T-helper 2 cell (primary cell): ENCODE measurements at regions not wholly inside any gene's neighbourhood (a gene's known extent, or its start where the extent isn't known, plus 50 kb on each side); places are given as distances from the start of the nearest gene placed in this dataset.
"Not testable (repeated sequence)": the region's sequence is repeated elsewhere in the genome, so short reads cannot be mapped to it uniquely, and the experiment has no call there.

Experiments
- DNase-seq, 5 experiments: peaks; one replicate each; pipeline versions ENCODE4 v3.0.0 to v3.0.0-alpha.2; 2012 to 2022

DNA sequence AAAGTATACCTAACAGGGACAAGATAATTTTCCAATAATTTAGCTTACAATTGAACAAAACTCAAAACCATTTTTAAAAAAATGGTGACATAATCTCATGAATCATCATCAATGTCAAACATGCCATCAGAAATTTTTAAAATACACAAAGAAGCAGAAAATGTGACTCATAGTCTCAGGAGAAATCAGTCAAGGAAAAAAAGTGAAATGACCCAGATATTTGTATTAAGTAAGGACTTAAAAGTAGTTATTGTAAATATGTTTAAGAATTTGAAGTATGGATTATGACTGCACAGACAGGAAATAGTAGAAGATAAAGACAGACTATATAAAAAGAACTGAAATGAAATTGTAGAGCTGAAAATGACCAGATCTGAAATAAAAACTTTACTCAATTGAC lies 473.9 kb upstream of the SYT4 start:
- DNase-seq = no peak

GRCh38 chr18:43751835-43752234 lies 474.5 kb upstream of the SYT4 start:
- no peak for DNase-seq

GRCh38 chr18:43757273-43757672 lies 480.0 kb upstream of the SYT4 start:
- no peak for DNase-seq

DNA sequence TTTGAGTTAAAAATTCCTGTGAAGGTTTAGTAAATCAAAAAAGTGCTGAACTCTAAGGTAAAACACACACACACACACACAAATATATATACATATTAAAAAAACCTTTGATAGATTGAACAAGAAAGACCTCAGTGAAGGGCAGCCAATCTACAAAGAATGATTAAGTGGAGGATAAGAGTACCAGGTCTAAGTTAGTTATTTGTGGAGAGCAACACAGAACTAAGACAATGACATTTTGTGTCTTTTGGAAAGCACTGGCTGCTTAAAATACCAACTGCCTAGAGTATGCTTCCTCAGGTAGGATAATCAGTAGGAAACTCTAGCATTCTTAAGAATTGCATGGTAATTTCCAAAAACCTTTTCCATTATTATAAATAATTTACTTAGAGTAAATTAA lies 481.4 kb upstream of the SYT4 start:
- DNase-seq = no peak

DNA sequence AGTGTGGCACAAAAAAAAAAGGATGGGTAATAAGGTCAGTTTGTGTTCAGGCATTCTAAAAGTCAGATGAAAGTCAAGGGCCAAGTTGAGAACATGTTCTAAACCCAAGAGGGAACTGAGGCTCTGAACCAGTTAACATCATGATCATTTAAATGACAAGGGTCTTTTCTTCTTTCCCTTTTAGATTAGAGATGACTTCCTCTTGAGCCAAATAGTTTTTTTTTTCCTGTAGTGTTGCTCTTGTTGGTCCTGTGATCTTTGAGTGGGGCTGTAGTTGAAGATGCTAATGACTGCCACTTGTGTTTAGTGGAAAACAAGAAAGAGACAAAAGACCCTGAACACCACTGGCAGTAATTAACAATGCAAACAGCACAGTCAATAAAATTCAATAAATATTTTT lies 482.7 kb upstream of the SYT4 start:
- DNase-seq = no peak

DNA sequence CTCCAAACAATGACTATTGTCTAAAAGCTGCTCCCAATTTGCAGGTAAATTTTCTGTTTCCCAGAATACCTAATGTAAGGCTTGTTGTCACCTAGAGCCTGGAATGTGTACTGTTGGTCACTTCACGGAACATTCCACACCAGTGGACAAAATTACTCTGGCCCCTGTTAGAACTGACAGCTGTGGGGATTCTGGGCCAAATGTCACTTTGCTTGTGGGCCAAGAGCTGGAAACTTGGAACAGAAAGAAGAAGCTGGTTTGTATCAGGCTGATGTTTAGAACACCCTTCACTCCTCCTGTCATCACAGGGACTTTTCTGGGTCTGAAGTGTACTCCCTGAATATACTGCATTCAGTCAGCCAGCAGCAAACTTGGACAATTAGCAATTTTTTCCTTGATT lies 495.6 kb upstream of the SYT4 start:
- DNase-seq = no peak

- DNase-seq = no peak
Measured at GRCh38 chr18:43774497-43774896, 497.2 kb upstream of the SYT4 start.

- DNase-seq = no peak
Measured at GRCh38 chr18:43775591-43775990, 498.3 kb upstream of the SYT4 start.

DNA sequence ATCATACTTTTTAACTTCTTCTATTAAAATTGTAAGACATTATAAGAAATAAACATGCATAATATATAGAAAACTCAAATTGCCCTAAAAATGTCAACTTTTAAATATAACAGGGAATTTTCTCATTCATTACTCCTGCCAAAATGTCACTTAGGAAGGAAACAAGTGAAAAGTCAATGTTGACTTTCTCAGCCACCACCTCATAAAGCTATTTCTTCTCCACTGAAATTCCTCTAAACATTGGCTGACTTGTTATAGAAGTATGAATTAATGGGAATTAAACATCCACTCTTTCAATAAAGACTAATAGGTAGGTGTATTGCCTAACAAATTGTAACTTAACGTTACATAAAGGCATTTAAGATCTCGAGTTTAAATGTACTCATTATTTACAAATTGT lies 499.7 kb upstream of the SYT4 start:
- DNase-seq = no peak

DNA sequence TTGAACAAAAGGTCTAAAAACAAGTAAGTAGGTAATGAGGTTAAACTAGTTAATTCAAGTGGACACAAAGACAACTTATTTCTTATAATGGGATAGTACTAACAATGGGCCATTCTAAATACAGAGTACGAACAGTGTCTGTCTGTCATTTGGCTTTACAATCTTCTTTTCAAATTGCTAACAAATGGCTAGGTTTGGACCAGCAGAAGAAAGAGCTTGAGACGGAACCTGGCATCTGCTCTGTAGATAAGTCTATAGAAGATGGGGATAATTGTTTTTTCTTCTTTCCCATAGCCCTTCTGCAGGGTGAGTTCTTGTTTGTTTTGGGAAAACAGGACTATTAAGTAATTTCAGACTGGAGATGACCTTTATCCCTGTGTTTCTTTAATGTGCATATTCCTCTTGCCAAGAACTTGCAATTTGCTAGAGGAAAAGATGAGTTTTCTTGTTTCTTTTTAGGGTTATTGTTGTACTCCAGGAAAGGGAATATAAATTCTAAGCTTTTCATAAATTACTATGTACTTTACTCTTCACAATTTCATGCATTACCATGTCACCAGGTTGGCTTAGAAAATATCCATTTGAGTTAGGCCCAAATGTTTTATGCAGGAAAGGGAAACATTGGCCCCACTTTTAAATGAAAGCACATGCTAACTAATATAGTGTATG lies 500.5 kb upstream of the SYT4 start:
- no peak for DNase-seq

DNA sequence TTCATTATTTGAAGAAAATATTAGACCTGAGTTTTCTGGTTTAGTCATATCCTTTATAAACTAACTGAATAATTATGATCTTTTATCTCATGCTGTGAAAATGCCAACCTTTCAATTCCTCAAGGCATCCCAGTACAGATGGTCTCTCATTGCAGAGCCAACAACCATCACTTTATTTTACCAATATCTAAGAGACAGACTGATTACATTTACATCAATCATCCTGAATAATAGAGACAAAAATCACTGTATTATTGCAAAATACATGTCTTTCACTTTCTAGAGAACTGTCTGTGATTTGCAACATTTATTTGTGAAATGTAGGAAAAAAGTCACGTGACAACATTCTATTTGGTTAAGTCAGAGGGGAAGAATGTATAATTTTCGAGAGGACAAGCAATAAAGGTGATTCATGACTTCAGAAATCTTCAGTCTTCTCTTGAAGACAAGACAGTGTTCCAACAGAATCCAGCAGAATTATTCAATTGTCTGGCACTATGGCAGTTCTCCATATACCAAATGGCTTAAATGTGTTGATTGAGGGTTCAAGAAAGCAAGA lies 503.6 kb upstream of the SYT4 start:
- no peak for DNase-seq

- DNase-seq = no peak
Measured at GRCh38 chr18:43785158-43785557, 507.9 kb upstream of the SYT4 start.

DNA sequence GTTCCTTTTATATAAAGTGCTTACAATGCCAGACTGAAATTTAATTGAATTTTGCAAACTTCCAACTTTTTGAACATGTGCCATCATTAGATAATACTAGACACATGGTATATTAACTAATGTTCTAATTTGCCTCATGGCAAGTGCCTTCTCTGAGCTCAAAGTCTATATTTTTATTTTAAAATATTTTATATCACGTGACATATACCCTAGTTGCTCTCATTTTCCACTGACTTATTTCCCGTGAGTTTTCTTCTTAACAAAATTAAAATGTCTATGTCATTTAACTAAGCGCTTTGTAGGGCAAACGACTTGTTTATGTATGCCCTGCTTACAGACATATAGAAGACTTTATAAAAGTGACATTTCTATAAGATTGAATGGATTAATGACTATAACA lies 509.6 kb upstream of the SYT4 start:
- no peak for DNase-seq

DNA sequence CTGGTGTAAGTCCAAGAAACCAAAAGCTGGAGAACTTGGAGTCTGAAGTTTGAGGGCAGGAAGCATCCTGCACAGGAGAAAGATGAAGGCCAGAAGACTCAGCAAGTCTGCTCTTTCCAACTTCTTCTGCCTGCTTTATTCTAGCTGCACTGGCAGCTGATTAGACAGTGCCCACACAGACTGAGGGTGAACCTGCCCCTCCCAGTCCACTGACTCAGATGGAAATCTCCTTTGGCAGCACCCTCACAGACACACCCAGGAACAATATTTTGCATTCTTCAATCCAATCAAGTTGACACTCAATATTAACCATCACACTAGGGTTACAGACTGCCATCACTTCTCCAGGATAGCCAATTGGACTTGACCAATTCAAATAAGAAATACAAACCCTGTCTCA lies 510.4 kb upstream of the SYT4 start:
- DNase-seq = not testable (repeated sequence)

- DNase-seq = no peak
Measured at GRCh38 chr18:43789234-43790000, 512.1 kb upstream of the SYT4 start.

- DNase-seq = no peak
Measured at GRCh38 chr18:43793910-43794309, 516.6 kb upstream of the SYT4 start.

DNA sequence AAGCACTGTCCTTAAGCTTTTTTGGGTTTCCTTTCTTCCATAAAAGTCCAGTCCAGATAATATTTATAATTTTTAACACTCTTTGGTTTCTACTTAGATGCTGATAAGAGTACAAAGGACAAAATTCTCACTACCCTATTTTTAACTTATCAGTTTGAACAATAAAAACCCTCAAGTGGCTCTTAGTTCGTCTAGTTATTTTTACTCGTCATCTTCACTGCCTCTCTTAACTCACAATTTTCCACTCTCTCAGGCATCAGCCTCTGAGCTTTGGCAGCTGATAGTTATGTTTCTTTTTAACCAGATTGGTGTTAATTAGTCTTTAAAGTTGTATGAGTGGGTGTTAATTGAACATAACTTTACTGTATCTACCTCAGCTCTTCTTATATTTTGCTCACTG lies 517.1 kb upstream of the SYT4 start:
- DNase-seq = no peak

DNA sequence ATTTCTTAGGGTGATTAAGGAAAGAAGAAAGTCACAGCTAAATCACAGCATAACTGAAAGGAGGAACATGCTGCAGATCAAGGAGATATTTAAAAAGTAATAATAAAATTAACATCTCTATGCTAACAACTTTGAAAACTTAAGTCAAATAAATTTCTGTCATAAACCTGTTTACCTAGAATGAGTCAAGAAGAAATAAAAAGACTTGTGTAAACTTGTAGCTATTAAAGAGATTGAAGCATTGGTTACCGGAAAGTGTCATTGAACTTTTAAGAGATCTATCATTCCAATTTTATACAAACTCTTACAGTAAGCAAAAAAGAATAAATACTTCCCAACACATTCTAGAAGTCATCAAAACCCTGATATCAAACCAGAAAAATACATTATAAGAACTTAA lies 520.1 kb upstream of the SYT4 start:
- DNase-seq = no peak

GRCh38 chr18:43800584-43800983 lies 523.3 kb upstream of the SYT4 start:
- no peak for DNase-seq

DNA sequence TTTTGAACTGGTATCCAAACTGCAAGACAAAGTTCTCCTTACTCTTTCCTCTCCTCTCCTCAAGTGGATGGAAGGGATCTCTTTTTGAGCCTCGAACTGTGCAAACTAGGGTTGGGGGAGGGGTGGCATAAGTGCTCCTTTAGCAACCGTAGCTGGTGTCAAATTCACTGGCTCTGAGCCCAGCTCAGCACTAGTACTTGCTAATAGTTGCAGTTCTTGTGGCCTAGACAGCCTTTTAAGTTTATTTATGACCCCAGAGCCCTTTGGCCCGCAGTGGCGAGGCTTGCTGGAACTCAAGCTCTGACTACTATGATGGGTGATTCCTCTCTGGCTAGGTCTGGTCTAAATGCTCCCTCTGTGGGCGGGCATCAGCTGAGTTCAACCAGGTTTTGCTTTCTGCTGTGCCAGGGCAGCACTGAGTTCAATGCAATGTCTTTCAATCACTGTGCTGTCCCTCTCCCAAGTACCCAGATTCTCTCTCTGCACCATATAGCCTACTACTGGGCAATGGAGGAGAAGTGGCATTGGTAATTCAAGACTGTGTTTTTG lies 528.4 kb upstream of the SYT4 start:
- no peak for DNase-seq

- DNase-seq = no peak
Measured at GRCh38 chr18:43812627-43813026, 535.3 kb upstream of the SYT4 start.

DNA sequence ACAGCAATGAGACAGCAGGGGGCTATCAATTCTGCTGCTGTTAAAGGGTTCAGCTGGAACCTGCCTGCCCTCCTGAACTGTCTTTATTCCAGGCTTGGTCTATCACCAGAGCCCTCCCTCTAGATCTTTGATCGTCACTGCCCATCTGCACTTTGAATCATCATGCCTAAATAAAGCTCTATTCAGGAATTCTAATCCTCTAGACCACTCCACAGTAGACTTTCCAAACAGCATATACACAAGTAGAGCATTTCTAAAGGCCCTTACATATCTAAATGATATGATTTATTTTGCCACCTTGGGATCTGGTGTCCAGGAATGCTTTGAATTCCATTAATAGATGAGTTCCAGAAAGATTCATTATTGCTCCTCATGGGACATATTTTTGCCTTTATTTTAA lies 542.1 kb upstream of the SYT4 start:
- DNase-seq = no peak

DNA sequence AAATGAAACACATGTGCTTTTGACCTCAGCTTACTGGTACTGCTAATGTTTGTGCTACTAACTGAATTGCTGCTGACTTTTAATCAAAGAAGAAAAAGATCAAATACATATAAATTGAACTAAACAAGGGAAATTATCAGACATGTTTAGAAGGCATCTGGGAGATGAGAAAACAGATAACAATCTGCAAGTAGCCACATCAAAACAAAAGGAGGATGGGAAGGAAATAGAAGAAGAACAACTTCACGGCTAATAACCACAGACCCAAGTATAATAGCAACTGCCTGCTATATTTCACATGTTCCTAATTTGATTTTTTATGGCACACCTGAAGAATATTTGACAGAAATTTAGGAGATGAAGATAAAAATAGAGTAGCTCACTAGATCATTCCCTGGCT lies 542.6 kb upstream of the SYT4 start:
- no peak for DNase-seq

DNA sequence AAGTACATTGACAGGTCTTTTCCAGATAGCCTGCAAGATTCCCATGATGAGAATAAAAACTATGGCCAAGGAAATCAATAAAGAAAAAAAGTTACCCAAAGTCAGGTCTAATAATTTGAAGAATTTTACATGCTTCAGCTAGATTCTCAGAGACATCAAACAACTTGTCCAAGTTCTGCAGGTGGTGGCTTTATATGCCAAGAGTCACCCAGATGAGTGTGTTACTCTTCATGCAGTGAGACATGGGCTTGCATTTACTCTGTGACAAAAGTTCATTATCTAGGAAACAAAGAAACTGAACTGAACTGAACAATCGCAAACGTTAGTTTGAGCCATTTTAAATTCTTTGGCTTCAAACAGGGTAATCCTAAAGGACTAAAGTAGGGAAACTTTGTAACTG lies 548.5 kb upstream of the SYT4 start:
- no peak for DNase-seq
